ENCODE measurements at regions not wholly inside any gene's neighbourhood (a gene's known extent, or its start where the extent isn't known, plus 50 kb on each side); places are given as distances from the start of the nearest gene placed in this dataset.

DNA sequence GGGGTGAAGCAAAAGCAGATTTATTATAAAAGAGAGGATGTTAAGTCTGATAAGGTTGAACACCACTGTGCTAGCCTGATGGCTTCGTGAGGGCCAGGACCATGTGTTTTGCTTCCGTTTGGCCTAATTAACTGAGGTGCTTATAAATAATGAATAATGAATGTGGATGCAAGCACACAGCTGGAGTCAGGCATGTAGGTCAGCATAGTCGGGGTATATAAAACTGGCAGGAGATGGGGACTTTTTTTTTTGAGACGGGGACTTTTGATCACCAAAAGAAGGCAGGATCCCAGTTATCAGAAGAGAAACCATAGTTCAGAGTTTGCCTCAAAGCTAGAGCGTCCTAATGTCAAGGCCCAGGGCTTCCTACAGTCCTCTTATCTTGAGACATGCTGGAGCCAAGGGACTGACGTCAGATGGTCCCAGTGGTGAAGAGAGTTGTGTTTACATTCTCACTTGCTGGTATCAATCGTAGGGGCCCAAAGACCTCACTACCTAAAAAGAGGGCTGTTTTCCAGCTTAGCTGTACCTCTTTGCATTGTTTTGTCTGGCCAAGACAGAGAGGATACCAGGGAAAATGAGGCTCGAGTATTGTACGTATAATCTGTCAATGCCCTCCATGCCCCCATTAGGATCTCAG, 50.4 kb downstream of the RTL9 start:
- DNase-seq (ENCODE audit: low read depth, low spot score) = no peak

DNA sequence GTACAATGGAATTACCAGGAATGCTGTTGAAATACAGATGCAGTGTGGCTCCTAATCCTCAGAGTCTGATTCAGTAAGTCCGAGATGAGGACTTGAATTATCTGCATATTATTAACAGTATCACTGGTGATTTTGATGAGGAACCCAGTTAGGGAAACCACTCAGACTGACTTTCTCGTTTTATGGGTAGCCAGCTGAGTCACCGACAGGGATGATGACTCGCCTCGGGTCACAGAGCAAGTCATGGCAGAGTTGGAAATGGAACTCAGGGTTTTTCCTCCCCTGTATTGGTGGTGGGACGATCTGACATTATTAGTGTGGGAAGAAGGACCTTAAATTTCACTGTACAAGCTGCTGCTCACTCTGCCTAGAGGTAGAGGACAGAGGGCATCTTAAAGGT, 51.3 kb downstream of the RTL9 start:
- DNase-seq (ENCODE audit: low read depth, low spot score) = no peak

DNA sequence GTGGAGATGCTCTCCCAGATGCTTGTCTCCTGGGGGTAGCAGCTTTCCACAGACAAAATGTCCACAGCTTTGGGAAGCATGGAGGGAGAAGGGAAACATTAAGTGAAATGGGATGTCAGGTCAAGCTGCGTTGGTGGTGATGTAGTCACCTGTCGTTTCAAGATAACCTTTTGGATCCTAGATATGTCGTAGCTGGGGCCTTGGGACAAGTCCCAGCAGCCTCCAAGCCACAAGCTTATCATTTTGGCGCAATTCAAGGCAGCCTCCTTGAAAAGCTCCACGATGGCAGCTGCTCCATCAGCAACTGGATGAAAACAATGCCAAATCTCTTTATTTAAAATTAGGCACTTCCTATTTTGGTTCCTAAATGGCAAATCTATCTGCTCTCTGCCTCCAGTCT, 52.0 kb downstream of the RTL9 start:
- no peak for DNase-seq (ENCODE audit: low read depth, low spot score)

DNA sequence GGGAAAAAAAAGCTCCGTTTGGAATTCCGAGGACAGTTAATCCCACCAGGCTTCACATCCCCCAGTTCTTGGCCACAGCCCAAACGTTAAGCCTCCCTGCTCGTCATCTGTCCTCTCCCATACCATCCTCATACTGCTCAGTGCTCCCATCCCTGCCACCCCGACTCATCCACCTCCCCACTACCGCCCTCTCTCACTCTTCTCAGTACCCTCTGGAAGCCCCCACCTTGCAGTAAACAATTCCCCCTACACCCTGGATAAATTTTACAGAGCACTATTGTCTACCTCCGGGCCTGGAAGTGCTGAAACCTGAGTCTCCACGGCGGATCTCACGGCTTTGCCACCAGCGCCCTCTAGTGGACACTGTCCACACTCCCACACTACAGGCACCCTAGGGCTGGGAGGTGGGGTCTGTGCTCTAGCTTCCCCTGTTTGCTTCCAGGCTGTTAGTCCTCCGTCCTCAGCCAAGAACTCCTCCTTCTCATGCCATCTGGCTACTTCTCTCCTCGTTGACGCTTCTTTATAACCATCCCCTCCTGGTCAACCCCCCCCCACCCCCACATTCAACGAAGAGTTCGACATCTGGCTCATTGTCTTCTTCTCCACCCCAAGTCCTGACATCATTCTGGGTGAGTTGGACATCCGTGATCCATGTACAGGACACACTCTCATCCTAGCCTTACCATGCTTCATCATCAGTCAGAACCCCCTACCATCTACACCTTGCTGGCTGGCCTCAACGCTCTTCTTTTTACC, 54.5 kb downstream of the RTL9 start:
- no peak for DNase-seq (ENCODE audit: low read depth, low spot score)

DNA sequence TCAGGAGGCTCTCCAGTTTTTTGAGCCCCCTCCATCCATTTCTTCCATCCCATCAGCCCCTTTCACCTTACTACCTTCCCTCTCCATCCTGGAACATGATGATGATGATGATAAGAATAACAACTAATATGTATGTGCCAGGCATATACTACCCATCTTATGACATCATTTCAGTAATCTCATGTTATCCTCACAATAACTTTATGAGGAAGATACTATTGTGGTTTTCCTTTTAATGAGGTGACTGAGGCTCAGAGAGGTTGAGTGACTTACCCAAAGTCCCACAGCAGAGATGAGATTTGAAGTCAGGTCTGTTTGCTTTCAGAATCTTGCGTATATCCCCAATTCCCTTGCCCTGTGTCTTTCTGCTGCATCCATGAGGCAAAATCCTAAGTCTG, 55.1 kb downstream of the RTL9 start:
- no peak for DNase-seq (ENCODE audit: low read depth, low spot score)

DNA sequence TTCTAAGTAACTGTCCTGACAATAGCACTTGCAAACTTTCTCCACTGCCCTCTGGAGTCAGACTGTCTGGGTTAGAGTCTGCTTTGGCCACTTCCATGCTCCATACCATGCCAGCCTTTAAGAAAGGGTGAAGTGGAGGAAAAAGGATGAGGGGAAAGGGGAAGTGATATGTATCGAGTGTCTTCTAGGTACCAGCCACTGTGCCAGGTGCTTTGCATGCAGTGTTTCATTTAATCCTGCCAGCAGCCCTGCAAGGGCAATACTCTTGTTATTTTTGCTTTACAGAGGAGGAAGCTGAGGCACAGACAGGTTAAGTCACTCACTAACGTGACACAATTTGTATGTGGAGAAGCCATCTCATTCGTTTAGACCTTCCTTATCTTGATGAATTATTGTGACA, 55.6 kb downstream of the RTL9 start:
- DNase-seq (ENCODE audit: low read depth, low spot score) = no peak

DNA sequence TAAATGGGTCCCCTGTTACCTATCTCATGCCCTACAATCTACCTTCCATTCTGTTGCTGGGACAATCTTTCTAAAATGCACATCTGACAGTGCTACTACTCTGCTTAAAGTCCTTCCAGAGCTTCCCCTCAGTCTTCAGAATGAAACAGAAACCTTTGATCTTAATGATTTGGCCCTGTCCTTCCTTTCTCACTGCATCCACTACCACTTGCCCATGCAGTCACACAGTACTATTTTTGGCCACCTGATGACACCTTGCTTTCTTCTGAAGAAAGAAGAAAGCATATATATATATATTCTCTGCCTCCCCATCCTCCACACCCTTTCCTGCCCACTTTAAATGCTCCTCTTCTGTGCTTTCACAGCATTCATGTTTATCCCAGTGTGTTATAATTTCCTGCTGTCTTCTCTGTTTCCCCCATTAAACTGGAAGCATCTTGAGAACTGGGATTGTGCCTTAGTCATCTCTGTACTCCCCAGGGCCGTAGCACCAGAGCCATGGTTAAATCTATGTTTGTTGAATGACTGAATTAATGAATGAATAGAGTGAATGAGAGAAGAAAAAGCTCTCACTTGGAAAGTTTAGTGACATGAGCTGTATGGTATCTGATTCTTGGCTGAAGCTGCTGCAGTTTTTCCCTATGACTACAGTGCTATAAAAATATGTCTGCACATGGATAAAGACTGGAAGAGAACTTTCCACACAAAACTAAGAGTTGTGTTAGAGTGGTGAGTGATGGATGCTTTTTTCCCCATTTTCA, 56.2 kb downstream of the RTL9 start:
- no peak for DNase-seq (ENCODE audit: low read depth, low spot score)

DNA sequence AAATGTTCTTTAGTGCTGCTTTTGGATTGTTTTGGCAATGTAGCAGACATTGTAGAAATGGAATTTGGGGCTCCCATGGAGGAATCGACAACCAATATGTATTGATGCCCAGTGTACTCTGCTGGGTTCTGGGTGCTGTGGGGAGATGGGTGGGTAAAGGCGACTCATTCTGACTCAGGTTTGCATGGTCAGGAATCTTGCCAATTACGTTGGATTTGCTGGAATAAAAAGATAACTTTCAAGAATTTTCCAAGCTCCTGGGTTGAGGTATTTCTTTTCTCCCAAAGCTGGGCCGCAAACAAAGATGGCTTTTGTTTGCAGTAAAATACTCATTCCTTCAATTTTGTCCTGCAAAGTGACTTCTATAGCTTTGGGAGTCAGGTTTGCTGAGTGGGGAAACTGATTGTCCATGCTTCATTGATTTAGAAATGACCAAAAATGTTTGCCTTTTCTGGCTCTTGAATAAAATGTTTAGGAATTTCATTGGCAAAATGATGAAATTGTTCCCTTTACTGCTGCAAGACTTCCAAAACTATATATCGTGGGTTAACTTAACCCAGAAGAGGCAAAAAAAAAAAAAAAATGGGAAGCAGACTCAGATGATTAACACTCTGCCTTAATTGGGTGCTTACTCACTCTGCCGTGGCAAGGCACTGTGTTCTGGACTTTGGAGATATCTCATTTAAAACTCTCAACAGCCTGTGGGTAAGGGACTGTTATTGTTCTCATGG, 57.0 kb downstream of the RTL9 start:
- no peak for DNase-seq (ENCODE audit: low read depth, low spot score)

DNA sequence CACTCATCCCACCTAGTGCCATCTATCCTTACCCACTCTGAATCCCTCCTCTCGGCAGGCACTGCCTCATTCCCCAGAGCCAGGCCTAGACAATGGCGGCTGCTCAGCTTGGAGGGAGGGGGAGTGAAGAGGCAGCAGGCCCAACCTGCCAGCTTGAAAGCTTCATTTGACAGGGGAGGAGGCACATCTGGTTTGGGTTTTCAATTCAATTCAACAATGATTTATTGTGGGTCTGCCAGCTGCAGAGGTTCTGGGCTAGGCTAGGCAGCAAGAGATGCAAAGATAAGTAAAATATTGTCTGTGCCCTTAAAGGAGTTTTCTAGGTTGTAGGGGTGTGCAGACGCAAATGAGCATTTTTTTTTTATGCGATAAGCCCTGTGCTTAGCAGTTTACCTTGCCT, 58.5 kb downstream of the RTL9 start:
- DNase-seq (ENCODE audit: low read depth, low spot score) = no peak

DNA sequence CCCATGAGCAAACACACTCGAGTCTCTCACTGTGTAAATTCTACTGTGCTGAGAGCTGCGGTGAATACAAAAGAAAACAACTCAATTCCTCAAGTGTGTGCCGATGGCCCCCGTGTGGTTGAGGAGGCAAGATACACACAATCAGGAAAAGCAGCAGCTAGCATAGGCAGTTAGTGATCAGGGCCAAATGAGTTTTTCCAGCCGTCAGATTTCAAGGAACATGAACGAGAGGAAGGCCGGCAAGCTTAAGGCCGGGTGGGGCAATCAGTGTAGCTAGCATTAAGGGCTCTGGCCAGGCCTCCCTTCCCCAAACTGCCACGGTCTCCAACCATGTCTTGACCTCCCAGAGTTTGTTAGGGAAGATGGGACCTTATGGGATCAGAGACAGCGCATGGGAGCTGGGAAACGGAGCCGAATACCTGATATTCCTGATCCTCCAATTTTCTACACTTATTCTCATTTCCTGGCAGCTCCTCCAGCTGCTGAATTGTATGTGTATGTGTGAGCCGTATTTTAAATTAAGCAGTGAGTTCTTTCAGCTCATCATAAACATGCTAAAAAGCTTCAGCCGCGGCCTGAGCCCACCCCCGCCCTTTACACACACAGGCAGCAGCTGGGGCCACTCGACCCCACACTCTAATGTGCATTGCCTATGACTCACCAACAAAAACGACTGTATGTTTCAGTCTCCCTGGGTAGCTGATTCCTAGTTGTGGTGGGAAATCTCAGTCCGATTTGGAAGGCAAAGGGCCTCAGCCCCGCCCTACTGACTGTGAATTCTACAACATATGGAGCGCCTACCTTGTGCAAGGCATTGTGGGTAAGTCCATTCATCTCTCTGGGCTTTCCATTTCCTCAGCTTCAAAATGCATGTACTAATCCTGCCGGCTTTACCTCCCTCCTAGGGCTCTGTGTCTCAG, 59.9 kb downstream of the RTL9 start:
- no peak for DNase-seq (ENCODE audit: low read depth, low spot score)

DNA sequence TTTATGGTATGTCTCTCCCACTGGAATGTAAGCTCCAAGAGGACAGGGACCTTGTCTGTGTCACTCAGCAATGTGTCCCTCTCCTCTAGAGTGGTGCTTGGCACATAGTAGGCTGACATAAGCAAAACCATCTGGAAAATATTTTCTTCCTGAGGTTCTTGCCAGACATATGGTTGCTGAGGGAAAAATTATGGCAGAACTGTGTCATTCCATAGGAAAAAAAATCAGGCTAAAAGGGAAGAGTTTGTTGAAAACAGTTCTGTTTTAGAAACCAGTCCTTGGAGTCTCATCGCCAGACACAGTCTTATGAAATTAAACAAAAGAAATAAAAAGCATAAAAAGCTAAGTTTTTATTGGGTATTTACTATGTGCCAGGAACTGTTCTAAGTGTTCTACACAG, 60.9 kb downstream of the RTL9 start:
- DNase-seq (ENCODE audit: low read depth, low spot score) = no peak

DNA sequence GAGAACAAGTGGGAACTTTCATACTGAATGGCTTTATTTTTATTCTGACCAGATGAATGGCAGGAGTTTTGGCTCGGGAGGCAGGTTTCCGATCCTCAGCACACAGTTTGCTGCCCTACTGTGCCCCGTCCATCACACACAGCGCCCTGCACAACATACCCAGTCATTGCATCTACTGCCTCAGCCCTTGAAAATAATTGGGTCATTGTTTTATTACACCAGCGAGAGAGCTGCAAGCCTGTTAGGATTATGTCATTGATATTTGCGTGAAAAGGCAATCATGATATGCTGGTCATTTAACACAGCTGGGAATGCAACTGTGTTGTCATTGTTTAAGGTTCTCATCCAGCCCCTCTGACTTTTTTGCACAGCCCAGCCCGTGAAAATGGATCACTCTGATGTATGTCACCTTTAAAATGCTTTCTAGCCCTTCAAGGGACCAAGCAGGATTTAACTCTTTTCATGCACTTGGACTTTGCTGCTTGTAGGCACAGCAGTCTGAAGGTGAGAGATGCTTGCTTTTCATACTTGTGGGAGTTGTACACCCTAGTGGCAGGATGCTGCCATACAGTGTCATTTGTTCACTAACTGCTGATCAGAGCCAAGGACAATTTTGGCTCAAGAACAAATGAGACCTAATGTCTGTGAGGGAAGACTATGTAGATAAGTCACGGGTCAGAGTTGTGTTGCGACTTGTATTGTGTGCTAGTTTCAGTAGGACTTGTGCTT, 62.3 kb downstream of the RTL9 start:
- no peak for DNase-seq (ENCODE audit: low read depth, low spot score)

DNA sequence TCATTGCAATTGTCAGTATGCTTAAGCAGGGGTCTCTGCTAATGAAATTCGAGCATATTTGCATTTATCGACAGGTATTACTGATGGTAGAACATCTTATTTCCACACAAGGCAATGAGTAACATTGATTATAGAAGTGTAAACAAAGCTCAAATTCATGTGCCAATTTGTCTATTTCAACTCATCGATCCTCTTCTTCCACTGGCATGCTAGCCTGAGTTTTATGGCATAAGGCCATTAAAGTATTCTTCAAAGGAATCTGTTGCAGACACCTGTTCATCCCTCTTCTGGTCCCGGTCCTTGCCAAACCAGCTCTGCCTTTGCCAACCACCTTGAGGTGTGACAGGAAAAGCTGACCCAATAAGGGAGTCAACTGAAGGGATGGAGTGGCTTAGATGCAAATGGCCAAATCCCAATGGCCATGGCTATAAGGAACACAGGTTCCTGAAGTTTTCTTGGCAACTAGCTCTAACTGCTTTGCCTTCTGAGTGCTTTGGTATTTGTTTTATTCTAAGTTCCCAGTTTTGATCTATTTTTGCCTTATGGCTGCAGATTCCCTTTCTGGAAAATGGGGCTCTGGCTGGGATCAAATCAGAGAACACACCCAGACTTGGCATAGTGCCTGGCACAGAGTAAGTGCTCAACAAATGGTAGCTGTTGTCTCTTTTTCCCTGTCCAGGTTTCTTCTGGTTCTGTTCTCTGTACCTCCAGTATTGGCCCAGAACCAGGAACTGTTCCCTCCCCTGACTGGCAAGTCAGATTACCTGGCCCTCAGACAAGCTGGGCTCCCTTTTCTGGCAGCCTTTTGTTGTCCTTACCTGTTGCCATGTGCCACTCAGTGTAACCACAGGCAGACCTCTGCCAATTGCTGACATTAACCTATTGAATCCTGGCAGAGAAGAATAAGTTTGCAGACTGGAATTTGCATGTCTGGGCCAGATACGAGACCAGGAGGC, 63.1 kb downstream of the RTL9 start:
- DNase-seq (ENCODE audit: low read depth, low spot score) = no peak

DNA sequence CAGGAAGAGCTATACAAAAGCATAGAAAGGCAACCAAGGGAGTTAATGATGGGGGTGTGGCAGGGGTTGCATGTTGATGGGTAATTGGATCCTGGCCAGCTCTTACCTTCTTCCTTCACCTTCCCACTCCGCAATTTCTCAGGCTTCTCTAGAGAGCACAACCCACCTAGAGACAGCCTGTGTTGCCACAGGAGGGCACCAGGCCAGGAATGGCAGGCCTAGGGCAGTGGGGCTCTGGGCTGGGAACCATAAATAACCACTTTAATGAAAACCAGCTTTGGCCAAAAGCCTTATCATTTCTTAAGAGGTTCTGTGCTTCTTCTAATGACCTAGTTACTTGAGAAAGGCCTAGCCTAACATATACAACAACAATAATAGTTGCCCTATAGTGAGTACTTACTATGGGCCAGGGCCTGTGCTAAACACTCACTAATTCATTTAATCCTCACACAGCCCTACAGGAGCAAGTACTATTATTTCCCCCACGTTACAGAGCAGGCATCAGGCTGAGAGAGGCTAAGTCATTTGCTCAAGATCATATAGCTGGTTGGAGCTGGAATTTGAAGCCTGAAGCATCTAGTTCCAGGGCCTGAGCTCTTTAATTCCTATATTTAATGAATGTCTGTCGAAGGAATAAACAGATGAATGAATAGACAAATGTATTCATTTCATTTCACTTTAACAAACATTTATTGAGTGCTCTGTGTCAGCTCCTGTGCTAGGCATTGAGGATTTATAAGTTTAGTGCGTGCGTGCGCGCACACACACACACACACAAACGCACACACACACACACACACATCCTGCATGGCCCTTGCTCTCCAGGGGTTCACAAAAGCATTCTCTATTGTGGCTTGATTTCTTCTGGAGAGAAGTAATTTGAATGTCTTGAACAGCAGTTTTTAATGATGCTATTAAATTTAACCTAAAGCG, 66.8 kb downstream of the RTL9 start:
- DNase-seq (ENCODE audit: low read depth, low spot score) = no peak

DNA sequence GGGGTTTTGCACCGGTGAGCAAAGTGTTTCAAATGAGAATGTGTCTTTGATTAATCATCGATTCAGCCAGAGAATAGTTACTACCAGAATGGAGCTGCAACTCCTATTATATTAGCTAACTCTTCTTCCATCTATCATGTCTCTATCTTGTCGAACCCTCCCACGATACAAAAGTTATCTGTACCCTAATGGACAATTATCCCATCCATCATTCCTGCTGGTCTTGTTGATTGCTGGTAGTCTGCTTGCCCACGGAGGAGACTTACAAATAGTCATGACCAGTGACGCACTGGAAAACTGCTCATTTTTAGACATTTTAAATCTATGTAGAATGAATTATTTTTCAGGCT, 67.5 kb downstream of the RTL9 start:
- DNase-seq (ENCODE audit: low read depth, low spot score) = no peak

DNA sequence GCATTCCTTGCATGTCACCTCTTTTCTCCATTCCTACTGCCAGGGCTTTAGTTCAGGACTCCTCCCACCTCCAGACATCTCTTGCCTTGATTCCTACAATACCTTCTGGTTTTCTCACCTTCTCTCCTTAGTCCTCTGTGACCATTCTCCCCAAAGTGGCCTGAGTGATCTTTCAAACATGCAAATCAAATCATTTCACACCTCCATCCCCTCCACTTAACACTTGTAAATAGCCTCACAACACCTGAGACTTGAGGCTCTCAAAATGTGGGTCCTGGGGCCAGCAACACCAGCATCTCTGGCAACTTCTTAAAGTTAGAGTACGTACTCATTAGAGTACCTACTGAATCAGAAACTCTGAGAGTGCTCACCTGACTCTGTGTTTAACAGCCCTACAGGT, 68.4 kb downstream of the RTL9 start:
- DNase-seq (ENCODE audit: low read depth, low spot score) = no peak

DNA sequence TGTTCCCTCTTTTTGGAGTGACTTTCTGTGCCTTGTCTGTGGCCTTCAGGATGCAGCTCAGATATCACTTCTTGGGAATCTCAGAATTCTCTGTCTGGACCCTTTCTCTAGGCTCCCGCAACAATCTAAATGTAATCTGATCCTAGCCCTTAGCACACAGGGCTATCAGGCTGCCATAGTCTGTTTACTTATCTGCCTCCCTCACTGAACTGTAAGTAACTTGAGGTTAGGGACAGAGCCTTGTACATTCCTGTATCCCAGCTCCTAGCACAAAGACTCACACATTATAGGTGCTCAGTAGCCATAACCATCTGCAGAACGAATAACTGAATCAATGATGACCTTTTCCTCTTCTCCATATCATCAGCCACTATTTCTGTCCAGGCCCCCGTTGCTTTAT, 69.5 kb downstream of the RTL9 start:
- no peak for DNase-seq (ENCODE audit: low read depth, low spot score)
